HCT116 (cell line): ENCODE measurements at regions not wholly inside any gene's neighbourhood (a gene's known extent, or its start where the extent isn't known, plus 50 kb on each side); places are given as distances from the start of the nearest gene placed in this dataset.

Experiments used
- ATAC-seq: fragments of 200-7000 bp; cut with Tn5 transposase; 2 replicates; pipeline ENCODE4 v1.9.1; 2020; ENCODE audit warnings: mild to moderate bottlenecking, moderate library complexity
- BruUV-seq: library from RNA; stranded (reverse); fragments of 400-500 nt; replicated peaks from 2 replicates; lab custom pipeline; 2021; lab: Mats Ljungman, UMichigan
- CTCF ChIA-PET: fragments of 300-600 bp; sonication (Branson Sonifier 250); formaldehyde crosslinking; loops from one replicate; lab custom pipeline; 2021; ENCODE audit warnings: antibody characterized with exemption; lab: Charles Lee
- POLR2A ChIA-PET: fragments of 300-600, 350-600 bp; sonication (Branson Sonifier 250); formaldehyde crosslinking; loops from one replicate; lab custom pipeline; 2021; ENCODE audit warnings: antibody characterized with exemption; lab: Charles Lee
- RAD21 ChIA-PET, 2 experiments: fragments of 300-600 bp; sonication (Branson Sonifier 250); formaldehyde crosslinking; loops; one replicate each; lab custom pipeline; 2023; ENCODE audit warnings: low total read pairs in 2 of 2; ENCODE audit not compliant: uncharacterized antibody in 2 of 2, unreplicated experiment in 2 of 2, low non-redundant PET in 1 of 2; lab: Charles Lee
- DNase-seq: peaks from one replicate; pipeline ENCODE4 v3.0.0-alpha.2; 2010; ENCODE audit warnings: low read depth, low spot score
- H2AFZ ChIP-seq: fragments of 200-600 bp; shearing (Covaris generic), sonication (generic); 2 replicates; pipeline ENCODE4 v1.6.1; 2017; ENCODE audit warnings: low read depth, mixed run types, mixed read lengths, antibody characterized with exemption, low read length; ENCODE audit not compliant: poor library complexity, severe bottlenecking
- H3K27ac ChIP-seq: 2 replicates; pipeline ENCODE4 v1.5.1; 2012; ENCODE audit warnings: low read depth, low read length
- H3K27me3 ChIP-seq: fragments of 200-600 bp; sonication (generic); 2 replicates; pipeline ENCODE4 v1.6.1; 2016; ENCODE audit warnings: mixed run types, low read length, mixed read lengths; ENCODE audit not compliant: insufficient read depth
- H3K36me3 ChIP-seq, 2 experiments: fragments of 200-500 bp in 1 of 2; fragments of 200-600 bp in 1 of 2; sonication (Bioruptor generic) in 1 of 2; sonication (generic) in 1 of 2; 2 replicates each; pipeline versions ENCODE4 v1.5.1 to v1.6.1; 2014 to 2016; ENCODE audit warnings: low read length in 2 of 2, inconsistent platforms in 1 of 2, mixed read lengths in 1 of 2, mixed run types in 1 of 2; ENCODE audit not compliant: insufficient read depth in 2 of 2, control insufficient read depth in 1 of 2
- H3K4me1 ChIP-seq, 2 experiments: fragments of 200-600 bp in 1 of 2; sonication (generic) in 1 of 2; 2 replicates each; pipeline versions ENCODE4 v1.5.1 to v1.6.1; 2012 to 2017; ENCODE audit warnings: low read length in 2 of 2, inconsistent platforms in 1 of 2, mild to moderate bottlenecking in 1 of 2, mixed read lengths in 1 of 2, mixed run types in 1 of 2, moderate library complexity in 1 of 2; ENCODE audit not compliant: insufficient read depth in 2 of 2, control insufficient read depth in 1 of 2
- H3K4me2 ChIP-seq: fragments of 200-600 bp; sonication (generic); 2 replicates; pipeline ENCODE4 v1.6.1; 2017; ENCODE audit warnings: mixed run types, low read length, mixed read lengths
- H3K4me3 ChIP-seq, 2 experiments: fragments of 200-600 bp in 1 of 2; sonication (generic) in 1 of 2; replicated peaks in 1 of 2; 2 replicates each; pipeline ENCODE4 v1.5.1; 2011 to 2016; ENCODE audit warnings: low read length in 2 of 2, control low read depth in 1 of 2, low read depth in 1 of 2, mild to moderate bottlenecking in 1 of 2, mixed read lengths in 1 of 2, mixed run types in 1 of 2
- H3K79me2 ChIP-seq: fragments of 200-600 bp; sonication (generic); 2 replicates; pipeline ENCODE4 v1.6.1; 2017; ENCODE audit warnings: mild to moderate bottlenecking, mixed run types, low read length, moderate library complexity, mixed read lengths; ENCODE audit not compliant: insufficient read depth
- H3K9ac ChIP-seq: fragments of 200-600 bp; sonication (generic); 2 replicates; pipeline ENCODE4 v1.6.1; 2016; ENCODE audit warnings: low read length, mixed read lengths
- H3K9me2 ChIP-seq: fragments of 200-600 bp; sonication (generic), shearing (Covaris generic); 2 replicates; pipeline ENCODE4 v1.6.1; 2017; ENCODE audit warnings: mixed run types, mild to moderate bottlenecking, moderate library complexity; ENCODE audit not compliant: insufficient read depth
- H3K9me3 ChIP-seq, 2 experiments: fragments of 200-500 bp in 1 of 2; fragments of 200-600 bp in 1 of 2; sonication (Bioruptor generic) in 1 of 2; sonication (generic) in 1 of 2; 2 replicates each; pipeline ENCODE4 v1.6.1; 2014 to 2017; ENCODE audit warnings: low read length in 2 of 2, mixed read lengths in 2 of 2, inconsistent platforms in 1 of 2, low read depth in 1 of 2, mild to moderate bottlenecking in 1 of 2, mixed run types in 1 of 2, moderate library complexity in 1 of 2; ENCODE audit not compliant: control insufficient read depth in 1 of 2, insufficient read depth in 1 of 2
- H4K20me1 ChIP-seq: fragments of 200-600 bp; sonication (generic), shearing (Covaris generic); 2 replicates; pipeline ENCODE4 v1.6.1; 2017; ENCODE audit warnings: mixed run types, mild to moderate bottlenecking, moderate library complexity; ENCODE audit not compliant: insufficient read depth
- ATF3 ChIP-seq: IDR thresholded peaks from 2 replicates; pipeline ENCODE4 v1.6.1; 2012
- CBX3 ChIP-seq: IDR thresholded peaks from 2 replicates; pipeline ENCODE4 v1.6.1; 2012; ENCODE audit warnings: low read depth
- EGR1 ChIP-seq: IDR thresholded peaks from 2 replicates; pipeline ENCODE4 v1.6.1; 2012; ENCODE audit warnings: low read depth
- ELF1 ChIP-seq: IDR thresholded peaks from 2 replicates; pipeline ENCODE4 v1.6.1; 2012; ENCODE audit warnings: low read depth, borderline replicate concordance
- EZH2 ChIP-seq: fragments of 200-600 bp; sonication (generic); IDR thresholded peaks from 2 replicates; pipeline ENCODE4 v1.6.1; 2017; ENCODE audit warnings: antibody characterized with exemption, mixed run types
- EZH2phosphoT487 ChIP-seq: fragments of 200-600 bp; IDR thresholded peaks from 2 replicates; pipeline ENCODE4 v1.6.1; 2018; ENCODE audit warnings: antibody characterized with exemption, borderline replicate concordance
- FOSL1 ChIP-seq: IDR thresholded peaks from 2 replicates; pipeline ENCODE4 v1.6.1; 2012; ENCODE audit warnings: low read depth
- JUND ChIP-seq: IDR thresholded peaks from 2 replicates; pipeline ENCODE4 v1.6.1; 2012
- POLR2A ChIP-seq: IDR thresholded peaks from 2 replicates; pipeline ENCODE4 v1.7.0; 2011; ENCODE audit warnings: borderline replicate concordance; ENCODE audit not compliant: insufficient read depth, insufficient read length; ENCODE audit errors: extremely low read depth
- RAD21 ChIP-seq: IDR thresholded peaks from 2 replicates; pipeline ENCODE4 v1.6.1; 2012; ENCODE audit warnings: low read depth, mild to moderate bottlenecking
- SP1 ChIP-seq: IDR thresholded peaks from 2 replicates; pipeline ENCODE4 v1.6.1; 2012; ENCODE audit warnings: low read depth
- SRF ChIP-seq: IDR thresholded peaks from 2 replicates; pipeline ENCODE4 v1.6.1; 2012; ENCODE audit warnings: low read depth
- YY1 ChIP-seq: IDR thresholded peaks from 2 replicates; pipeline ENCODE4 v1.6.1; 2011; ENCODE audit warnings: low read length, low read depth, moderate library complexity, mild to moderate bottlenecking; ENCODE audit not compliant: insufficient replicate concordance; ENCODE audit errors: extremely low read depth
- ZFX ChIP-seq: fragments of 450-650 bp; IDR thresholded peaks from 2 replicates; pipeline ENCODE4 v1.6.1; 2017
- ZNF274 ChIP-seq: fragments of 200-500 bp; sonication (Bioruptor generic); IDR thresholded peaks from 2 replicates; pipeline ENCODE4 v1.6.1; 2014; ENCODE audit warnings: mild to moderate bottlenecking, low read depth, low read length, inconsistent platforms
- intact Hi-C: fragments of 100-400 bp; cut with micrococcal nuclease; formaldehyde crosslinking; loops from 2 replicates; pipeline ENCODE4 v1.10.0; 2022

GRCh38 chr2:34112161-34112560, 513.1 kb upstream of the FAM98A start:
- no peak overlapping the region for H3K4me2 ChIP-seq

GRCh38 chr2:34110392-34110791, 511.3 kb upstream of the FAM98A start:
- no peaks in the 10 kb centered on the region for H3K36me3 ChIP-seq
- no peaks in the 10 kb centered on the region for H3K79me2 ChIP-seq
- H3K4me1 ChIP-seq = no peaks in the 10 kb centered on the region
- no peak overlapping the region for H3K27ac ChIP-seq
- ChIA-PET RAD21 (no interaction called here), CTCF (no interaction called here), POLR2A (no interaction called here)
- no peak overlapping the region for H3K4me3 ChIP-seq
- no peak overlapping the region for H2AFZ ChIP-seq
- H3K9me2 ChIP-seq = no peaks in the 10 kb centered on the region
- H3K27me3 ChIP-seq = no peaks in the 10 kb centered on the region
- DNase-seq = no peak
- H3K9ac ChIP-seq = no peak overlapping the region
- H4K20me1 ChIP-seq = no peaks in the 10 kb centered on the region
- no peak for TF ChIP-seq EGR1
- TF ChIP-seq RAD21 = no peak
- TF ChIP-seq EZH2 = no peak
- no peak for TF ChIP-seq YY1
- TF ChIP-seq POLR2A = no peak
- no peak for TF ChIP-seq ZFX
- TF ChIP-seq FOSL1 = no peak
- no peak for TF ChIP-seq ATF3
- no peak for TF ChIP-seq EZH2phosphoT487
- no peak for TF ChIP-seq ZNF274
- no peak for TF ChIP-seq JUND
- TF ChIP-seq SP1 = no peak
- H3K9me3 ChIP-seq = peaks cover 0 to 3% of the 10 kb centered on the region in 2 experiments; a peak in 1 of 4 replicates
- no peak for ATAC-seq
- no peak overlapping the region for H3K4me2 ChIP-seq
- no TSS peak for BruUV-seq
- intact Hi-C loops = no loop called here

More at GRCh38 chr2:34112161-34112560, 513.1 kb upstream of the FAM98A start:
- Histone ChIP-seq H3K27me3 (no peaks in the 10 kb centered on the region), H4K20me1 (no peaks in the 10 kb centered on the region), H3K9me2 (no peaks in the 10 kb centered on the region), H3K36me3 (no peaks in the 10 kb centered on the region), H3K9me3 (peaks cover 0 to 4% of the 10 kb centered on the region in 2 experiments; a peak in 1 of 4 replicates), H3K27ac (no peak overlapping the region), H3K9ac (no peak overlapping the region), H3K79me2 (no peaks in the 10 kb centered on the region)
- DNase-seq (no peak), ATAC-seq (no peak)
- BruUV-seq = no TSS peak
- POLR2A ChIA-PET = no interaction called here
- RAD21 ChIA-PET = no interaction called here
- intact Hi-C loops = no loop called here
- TF ChIP-seq ZFX = no peak
- no peak for TF ChIP-seq ELF1
- TF ChIP-seq SRF = no peak
- TF ChIP-seq CBX3 = no peak
- TF ChIP-seq POLR2A = no peak
- TF ChIP-seq FOSL1 = no peak
- TF ChIP-seq, all 23 proteins: peak for 0
- Histone ChIP-seq H3K4me3 (no peak overlapping the region), H3K4me1 (no peaks in the 10 kb centered on the region), H2AFZ (no peak overlapping the region)
- CTCF ChIA-PET = no interaction called here
